Vagina (tissue), 2 donors: ENCODE measurements at regions not wholly inside any gene's neighbourhood (a gene's known extent, or its start where the extent isn't known, plus 50 kb on each side); places are given as distances from the start of the nearest gene placed in this dataset.

Source experiments
- POLR2A ChIP-seq, 2 donors: fragments of 450-650 bp; IDR thresholded peaks; one replicate each; pipeline ENCODE4 v1.6.1; 2017; ENCODE audit warnings: antibody characterized with exemption in 2 of 2, mild to moderate bottlenecking in 2 of 2, moderate library complexity in 2 of 2
- POLR2AphosphoS5 ChIP-seq, 2 donors: sonication (generic); formaldehyde crosslinking; IDR thresholded peaks; one replicate each; pipeline ENCODE4 v1.9.0; 2017; ENCODE audit warnings: antibody characterized with exemption in 2 of 2, mild to moderate bottlenecking in 2 of 2, low read depth in 1 of 2; ENCODE audit not compliant: insufficient read depth in 1 of 2
- TF ChIP-seq, protein P1 (sequence below), 3 experiments: fragments of 450-650 bp in 2 of 3; fragments of 200-600 bp in 1 of 3; sonication (generic) in 1 of 3; IDR thresholded peaks; one replicate each; pipeline ENCODE4 v1.5.1; 2017 to 2019; ENCODE audit warnings: antibody characterized with exemption in 3 of 3, mild to moderate bottlenecking in 2 of 3, moderate library complexity in 2 of 3

DNA sequence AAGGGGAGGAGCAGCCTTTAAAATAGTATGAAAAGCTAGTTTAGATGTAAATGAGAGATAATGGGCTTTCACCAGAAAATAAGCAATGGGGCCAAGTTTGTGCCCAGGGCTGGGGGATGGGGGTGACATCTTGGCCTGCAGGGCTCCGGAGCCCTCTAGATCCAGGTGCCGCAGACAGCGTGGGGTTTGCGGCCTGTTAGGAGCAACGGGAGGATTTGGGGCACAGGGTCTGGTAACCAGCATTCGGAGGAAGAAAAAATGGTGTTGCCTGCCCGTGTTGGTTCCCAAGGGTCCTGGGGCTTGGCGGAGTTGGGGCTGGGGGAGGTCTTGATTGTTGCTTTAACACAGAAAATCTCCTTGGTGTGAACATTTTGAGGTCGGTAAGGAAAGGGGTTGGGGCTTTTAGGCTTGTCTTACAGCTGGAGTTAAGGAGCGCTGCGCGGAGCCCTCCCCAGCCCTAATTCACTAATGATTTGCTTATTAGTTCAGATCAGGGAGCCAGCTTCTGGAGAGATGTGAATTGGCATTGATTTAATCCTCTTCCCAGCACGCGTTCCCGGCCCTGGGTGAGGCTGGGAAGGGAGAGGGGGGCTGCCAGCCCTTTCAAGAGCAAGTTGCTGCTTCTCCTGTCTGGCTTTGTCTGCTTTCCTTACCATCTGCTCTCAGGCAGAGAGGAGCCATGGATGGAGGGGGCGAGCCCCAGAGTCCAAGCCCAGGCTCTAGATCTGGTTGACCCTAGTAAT, 443.4 kb downstream of the BCOR start:
- TF ChIP-seq, protein P1, sequence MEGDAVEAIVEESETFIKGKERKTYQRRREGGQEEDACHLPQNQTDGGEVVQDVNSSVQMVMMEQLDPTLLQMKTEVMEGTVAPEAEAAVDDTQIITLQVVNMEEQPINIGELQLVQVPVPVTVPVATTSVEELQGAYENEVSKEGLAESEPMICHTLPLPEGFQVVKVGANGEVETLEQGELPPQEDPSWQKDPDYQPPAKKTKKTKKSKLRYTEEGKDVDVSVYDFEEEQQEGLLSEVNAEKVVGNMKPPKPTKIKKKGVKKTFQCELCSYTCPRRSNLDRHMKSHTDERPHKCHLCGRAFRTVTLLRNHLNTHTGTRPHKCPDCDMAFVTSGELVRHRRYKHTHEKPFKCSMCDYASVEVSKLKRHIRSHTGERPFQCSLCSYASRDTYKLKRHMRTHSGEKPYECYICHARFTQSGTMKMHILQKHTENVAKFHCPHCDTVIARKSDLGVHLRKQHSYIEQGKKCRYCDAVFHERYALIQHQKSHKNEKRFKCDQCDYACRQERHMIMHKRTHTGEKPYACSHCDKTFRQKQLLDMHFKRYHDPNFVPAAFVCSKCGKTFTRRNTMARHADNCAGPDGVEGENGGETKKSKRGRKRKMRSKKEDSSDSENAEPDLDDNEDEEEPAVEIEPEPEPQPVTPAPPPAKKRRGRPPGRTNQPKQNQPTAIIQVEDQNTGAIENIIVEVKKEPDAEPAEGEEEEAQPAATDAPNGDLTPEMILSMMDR (IDR thresholded peaks at IDR 0.05), result no peak
- TF ChIP-seq POLR2AphosphoS5 (IDR thresholded peaks at IDR 0.05; ENCODE audit: insufficient read depth in 1 of 2, low read depth in 1 of 2) (no peak), POLR2A (IDR thresholded peaks at IDR 0.05) (no peak)
